ENCODE measurements at regions not wholly inside any gene's neighbourhood (a gene's known extent, or its start where the extent isn't known, plus 50 kb on each side); places are given as distances from the start of the nearest gene placed in this dataset.

- Histone ChIP-seq H4K20me1 (ENCODE audit: insufficient read depth) (no peaks in the 10 kb centered on the region), H3K79me2 (replicated peaks; ENCODE audit: insufficient read depth, low read length) (no peaks in the 10 kb centered on the region), H3K27ac (ENCODE audit: low read length) (no peak overlapping the region), H2AFZ (ENCODE audit: low read depth, low read length) (no peak overlapping the region), H3K9me2 (ENCODE audit: insufficient read depth, low read length) (no peaks in the 10 kb centered on the region), H3K9ac (ENCODE audit: low read length) (no peak overlapping the region), H3K4me3 (ENCODE audit: low read length) (no peak overlapping the region), H3K36me3 (ENCODE audit: insufficient read depth, low read length) (no peaks in the 10 kb centered on the region), H3K9me3 (ENCODE audit: low read length) (no peaks in the 10 kb centered on the region), H3F3A (ENCODE audit: insufficient read depth, low read length, poor library complexity, severe bottlenecking) (no peaks in the 10 kb centered on the region), H3K27me3 (ENCODE audit: insufficient read depth, low read depth, low read length) (no peaks in the 10 kb centered on the region), H3K4me2 (ENCODE audit: low read length) (no peak overlapping the region)
- no peak for TF ChIP-seq EP300 (conservative IDR thresholded peaks at IDR 0.05; ENCODE audit: poor library complexity, severe bottlenecking)
- no peak for TF ChIP-seq POLR2AphosphoS5 (IDR thresholded peaks at IDR 0.05)
- no peak for TF ChIP-seq SMC3 (conservative IDR thresholded peaks at IDR 0.05; ENCODE audit: poor library complexity)
- TF ChIP-seq, protein P1, sequence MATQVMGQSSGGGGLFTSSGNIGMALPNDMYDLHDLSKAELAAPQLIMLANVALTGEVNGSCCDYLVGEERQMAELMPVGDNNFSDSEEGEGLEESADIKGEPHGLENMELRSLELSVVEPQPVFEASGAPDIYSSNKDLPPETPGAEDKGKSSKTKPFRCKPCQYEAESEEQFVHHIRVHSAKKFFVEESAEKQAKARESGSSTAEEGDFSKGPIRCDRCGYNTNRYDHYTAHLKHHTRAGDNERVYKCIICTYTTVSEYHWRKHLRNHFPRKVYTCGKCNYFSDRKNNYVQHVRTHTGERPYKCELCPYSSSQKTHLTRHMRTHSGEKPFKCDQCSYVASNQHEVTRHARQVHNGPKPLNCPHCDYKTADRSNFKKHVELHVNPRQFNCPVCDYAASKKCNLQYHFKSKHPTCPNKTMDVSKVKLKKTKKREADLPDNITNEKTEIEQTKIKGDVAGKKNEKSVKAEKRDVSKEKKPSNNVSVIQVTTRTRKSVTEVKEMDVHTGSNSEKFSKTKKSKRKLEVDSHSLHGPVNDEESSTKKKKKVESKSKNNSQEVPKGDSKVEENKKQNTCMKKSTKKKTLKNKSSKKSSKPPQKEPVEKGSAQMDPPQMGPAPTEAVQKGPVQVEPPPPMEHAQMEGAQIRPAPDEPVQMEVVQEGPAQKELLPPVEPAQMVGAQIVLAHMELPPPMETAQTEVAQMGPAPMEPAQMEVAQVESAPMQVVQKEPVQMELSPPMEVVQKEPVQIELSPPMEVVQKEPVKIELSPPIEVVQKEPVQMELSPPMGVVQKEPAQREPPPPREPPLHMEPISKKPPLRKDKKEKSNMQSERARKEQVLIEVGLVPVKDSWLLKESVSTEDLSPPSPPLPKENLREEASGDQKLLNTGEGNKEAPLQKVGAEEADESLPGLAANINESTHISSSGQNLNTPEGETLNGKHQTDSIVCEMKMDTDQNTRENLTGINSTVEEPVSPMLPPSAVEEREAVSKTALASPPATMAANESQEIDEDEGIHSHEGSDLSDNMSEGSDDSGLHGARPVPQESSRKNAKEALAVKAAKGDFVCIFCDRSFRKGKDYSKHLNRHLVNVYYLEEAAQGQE (IDR thresholded peaks at IDR 0.05; ENCODE audit: borderline replicate concordance): no peak
Observed at GRCh38 chr2:103010306-103010705, 248.5 kb downstream of the TMEM182 start.

GRCh38 chr2:103010751-103011150 is 248.9 kb downstream of the TMEM182 start:
- TF ChIP-seq, protein P1 (IDR thresholded peaks at IDR 0.05; ENCODE audit: borderline replicate concordance): no peak
- TF ChIP-seq POLR2AphosphoS5 (IDR thresholded peaks at IDR 0.05) (no peak), RAD21 (conservative IDR thresholded peaks at IDR 0.05) (no peak), MXI1 (conservative IDR thresholded peaks at IDR 0.05; ENCODE audit: poor library complexity, severe bottlenecking) (no peak)
- no peak overlapping the region for H2AFZ ChIP-seq (ENCODE audit: low read depth, low read length)
- H3K27ac ChIP-seq (ENCODE audit: low read length): no peak overlapping the region
- no peaks in the 10 kb centered on the region for H4K20me1 ChIP-seq (ENCODE audit: insufficient read depth)
- no peak overlapping the region for H3K4me2 ChIP-seq (ENCODE audit: low read length)
- H3K79me2 ChIP-seq (replicated peaks; ENCODE audit: insufficient read depth, low read length): no peaks in the 10 kb centered on the region
- no peaks in the 10 kb centered on the region for H3K36me3 ChIP-seq (ENCODE audit: insufficient read depth, low read length)
- H3K9ac ChIP-seq (ENCODE audit: low read length): no peak overlapping the region
- no peak overlapping the region for H3K4me3 ChIP-seq (ENCODE audit: low read length)
- H3K27me3 ChIP-seq (ENCODE audit: insufficient read depth, low read depth, low read length): no peaks in the 10 kb centered on the region
- H3F3A ChIP-seq (ENCODE audit: insufficient read depth, low read length, poor library complexity, severe bottlenecking): no peaks in the 10 kb centered on the region
- H3K9me2 ChIP-seq (ENCODE audit: insufficient read depth, low read length): no peaks in the 10 kb centered on the region
- H3K9me3 ChIP-seq (ENCODE audit: low read length): no peaks in the 10 kb centered on the region

- Histone ChIP-seq H3K4me2 (ENCODE audit: low read length) (no peak overlapping the region), H2AFZ (ENCODE audit: low read depth, low read length) (no peak overlapping the region), H3K27me3 (ENCODE audit: insufficient read depth, low read depth, low read length) (no peaks in the 10 kb centered on the region), H3K4me3 (ENCODE audit: low read length) (no peak overlapping the region), H3K9me2 (ENCODE audit: insufficient read depth, low read length) (no peaks in the 10 kb centered on the region), H3F3A (ENCODE audit: insufficient read depth, low read length, poor library complexity, severe bottlenecking) (no peaks in the 10 kb centered on the region), H4K20me1 (ENCODE audit: insufficient read depth) (no peaks in the 10 kb centered on the region), H3K9ac (ENCODE audit: low read length) (no peak overlapping the region), H3K36me3 (ENCODE audit: insufficient read depth, low read length) (no peaks in the 10 kb centered on the region), H3K9me3 (ENCODE audit: low read length) (no peaks in the 10 kb centered on the region), H3K27ac (ENCODE audit: low read length) (no peak overlapping the region), H3K79me2 (replicated peaks; ENCODE audit: insufficient read depth, low read length) (no peaks in the 10 kb centered on the region)
- TF ChIP-seq POLR2AphosphoS5 (IDR thresholded peaks at IDR 0.05): no peak
- no peak for TF ChIP-seq EP300 (conservative IDR thresholded peaks at IDR 0.05; ENCODE audit: poor library complexity, severe bottlenecking)
Observed at GRCh38 chr2:103012590-103012989, 250.8 kb downstream of the TMEM182 start.

Data from neural cell (in vitro differentiated cells).